ENCODE measurements at regions not wholly inside any gene's neighbourhood (a gene's known extent, or its start where the extent isn't known, plus 50 kb on each side); places are given as distances from the start of the nearest gene placed in this dataset.

GRCh38 chr11:41955066-41955465, 495.6 kb upstream of the LRRC4C start:
- Histone ChIP-seq H3K79me1 (ENCODE audit: low read length) (no peaks in the 10 kb centered on the region), H2BK120ac (ENCODE audit: insufficient read depth, low read length, poor library complexity) (no peak overlapping the region), H3K4me3 (ENCODE audit: low read depth, low read length) (no peak overlapping the region), H3K18ac (ENCODE audit: low read length) (no peak overlapping the region), H3K27me3 (ENCODE audit: insufficient read depth, low read length) (no peaks in the 10 kb centered on the region), H2AFZ (ENCODE audit: insufficient read depth, low read length, poor library complexity) (no peak overlapping the region), H3K4me2 (ENCODE audit: low read length) (no peak overlapping the region), H3K27ac (ENCODE audit: low read depth, low read length) (no peak overlapping the region), H3K23ac (ENCODE audit: low read length) (no peak overlapping the region), H4K12ac (ENCODE audit: low read depth, low read length) (no peak overlapping the region), H3K4me1 (ENCODE audit: control insufficient read depth in 1 of 2, insufficient read depth in 2 of 2, low read length in 2 of 2) (peaks cover 0 to 5% of the 10 kb centered on the region in 2 experiments), H3K36me3 (ENCODE audit: control insufficient read depth in 1 of 2, insufficient read depth in 2 of 2, low read length in 2 of 2) (no peaks in the 10 kb centered on the region), H2AK5ac (ENCODE audit: low read length) (no peak overlapping the region), H3K14ac (ENCODE audit: low read length) (no peak overlapping the region), H3K4ac (ENCODE audit: low read depth, low read length) (no peak overlapping the region), H2BK12ac (ENCODE audit: low read length) (no peak overlapping the region), H4K8ac (ENCODE audit: low read depth, low read length) (no peak overlapping the region), H3K9ac (ENCODE audit: low read length) (no peak overlapping the region), H2BK5ac (ENCODE audit: low read depth, low read length, poor library complexity) (no peak overlapping the region), H3K79me2 (ENCODE audit: control insufficient read depth, insufficient read depth, low read length, poor library complexity) (no peaks in the 10 kb centered on the region), H4K91ac (ENCODE audit: low read depth, low read length) (no peak overlapping the region), H3K9me3 (ENCODE audit: insufficient read depth, low read depth, low read length) (peaks cover 4% of the 10 kb centered on the region)
- DNase-seq, result no peak
- WGBS (ENCODE audit: extremely low coverage, insufficient coverage, insufficient read length), result no CpG with 5 or more reads among the region's 2 CpGs

GRCh38 chr11:41955635-41956400, 496.4 kb upstream of the LRRC4C start:
- H3K36me3 ChIP-seq (ENCODE audit: control insufficient read depth in 1 of 2, insufficient read depth in 2 of 2, low read length in 2 of 2), result no peaks in the 10 kb centered on the region
- DNase-seq, result no peak
- H2BK5ac ChIP-seq (ENCODE audit: low read depth, low read length, poor library complexity), result no peak overlapping the region
- no peak overlapping the region for H3K27ac ChIP-seq (ENCODE audit: low read depth, low read length)
- no peak overlapping the region for H3K14ac ChIP-seq (ENCODE audit: low read length)
- H3K23ac ChIP-seq (ENCODE audit: low read length), result no peak overlapping the region
- no peak overlapping the region for H3K4me2 ChIP-seq (ENCODE audit: low read length)
- no CpG with 5 or more reads among the region's 10 CpGs for WGBS (ENCODE audit: extremely low coverage, insufficient coverage, insufficient read length)
- H3K79me2 ChIP-seq (ENCODE audit: control insufficient read depth, insufficient read depth, low read length, poor library complexity), result no peaks in the 10 kb centered on the region
- H3K4me3 ChIP-seq (ENCODE audit: low read depth, low read length), result no peak overlapping the region
- H3K9me3 ChIP-seq (ENCODE audit: insufficient read depth, low read depth, low read length), result peaks cover 4% of the 10 kb centered on the region
- H3K4me1 ChIP-seq (ENCODE audit: control insufficient read depth in 1 of 2, insufficient read depth in 2 of 2, low read length in 2 of 2), result peaks cover 0 to 5% of the 10 kb centered on the region in 2 experiments
- H3K79me1 ChIP-seq (ENCODE audit: low read length), result no peaks in the 10 kb centered on the region
- no peak overlapping the region for H3K18ac ChIP-seq (ENCODE audit: low read length)
- H3K9ac ChIP-seq (ENCODE audit: low read length), result no peak overlapping the region
- H2BK12ac ChIP-seq (ENCODE audit: low read length), result no peak overlapping the region
- H4K8ac ChIP-seq (ENCODE audit: low read depth, low read length), result no peak overlapping the region
- no peak overlapping the region for H3K4ac ChIP-seq (ENCODE audit: low read depth, low read length)
- no peak overlapping the region for H2AFZ ChIP-seq (ENCODE audit: insufficient read depth, low read length, poor library complexity)
- no peak overlapping the region for H4K12ac ChIP-seq (ENCODE audit: low read depth, low read length)
- H2BK120ac ChIP-seq (ENCODE audit: insufficient read depth, low read length, poor library complexity), result no peak overlapping the region
- H3K27me3 ChIP-seq (ENCODE audit: insufficient read depth, low read length), result no peaks in the 10 kb centered on the region
- no peak overlapping the region for H2AK5ac ChIP-seq (ENCODE audit: low read length)
- H4K91ac ChIP-seq (ENCODE audit: low read depth, low read length), result no peak overlapping the region

DNA sequence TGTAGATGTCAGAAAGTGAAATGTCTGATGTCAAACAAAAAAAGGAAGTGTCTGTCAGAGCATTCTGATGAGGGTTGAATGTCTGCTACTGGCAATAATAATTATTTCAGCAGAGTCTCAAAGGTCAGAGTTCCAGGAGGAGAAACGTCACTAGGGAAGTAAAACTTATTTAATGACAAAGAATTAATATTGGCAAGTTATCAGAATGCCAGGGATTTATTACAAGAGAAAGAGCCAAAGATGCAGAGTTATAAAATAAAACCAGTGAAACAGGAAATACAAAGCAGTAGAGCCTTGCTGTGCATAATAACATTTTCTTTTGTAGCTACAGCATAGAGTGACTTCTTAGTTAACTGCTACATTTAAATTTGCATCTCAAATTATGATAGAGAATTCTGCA, 504.0 kb upstream of the LRRC4C start:
- H2BK12ac ChIP-seq (ENCODE audit: low read length), result no peak overlapping the region

GRCh38 chr11:41970681-41971080, 511.2 kb upstream of the LRRC4C start:
- no peak overlapping the region for H3K9ac ChIP-seq (ENCODE audit: low read length)
- H4K8ac ChIP-seq (ENCODE audit: low read depth, low read length), result no peak overlapping the region
- DNase-seq, result no peak
- H3K4ac ChIP-seq (ENCODE audit: low read depth, low read length), result no peak overlapping the region
- H3K79me1 ChIP-seq (ENCODE audit: low read length), result no peaks in the 10 kb centered on the region
- H3K9me3 ChIP-seq (ENCODE audit: insufficient read depth, low read depth, low read length), result no peaks in the 10 kb centered on the region
- H3K36me3 ChIP-seq (ENCODE audit: control insufficient read depth in 1 of 2, insufficient read depth in 2 of 2, low read length in 2 of 2), result no peaks in the 10 kb centered on the region
- no peak overlapping the region for H3K14ac ChIP-seq (ENCODE audit: low read length)
- H2BK12ac ChIP-seq (ENCODE audit: low read length), result no peak overlapping the region
- WGBS (ENCODE audit: extremely low coverage, insufficient coverage, insufficient read length), result no CpG with 5 or more reads among the region's 1 CpG
- no peak overlapping the region for H2BK5ac ChIP-seq (ENCODE audit: low read depth, low read length, poor library complexity)
- H2AK5ac ChIP-seq (ENCODE audit: low read length), result no peak overlapping the region
- H2BK120ac ChIP-seq (ENCODE audit: insufficient read depth, low read length, poor library complexity), result no peak overlapping the region
- H3K4me3 ChIP-seq (ENCODE audit: low read depth, low read length), result no peak overlapping the region
- H3K18ac ChIP-seq (ENCODE audit: low read length), result no peak overlapping the region
- H3K79me2 ChIP-seq (ENCODE audit: control insufficient read depth, insufficient read depth, low read length, poor library complexity), result no peaks in the 10 kb centered on the region
- H2AFZ ChIP-seq (ENCODE audit: insufficient read depth, low read length, poor library complexity), result no peak overlapping the region
- H4K91ac ChIP-seq (ENCODE audit: low read depth, low read length), result no peak overlapping the region
- no peak overlapping the region for H3K27ac ChIP-seq (ENCODE audit: low read depth, low read length)
- H4K12ac ChIP-seq (ENCODE audit: low read depth, low read length), result no peak overlapping the region
- H3K4me2 ChIP-seq (ENCODE audit: low read length), result no peak overlapping the region
- H3K27me3 ChIP-seq (ENCODE audit: insufficient read depth, low read length), result no peaks in the 10 kb centered on the region
- no peaks in the 10 kb centered on the region for H3K4me1 ChIP-seq (ENCODE audit: control insufficient read depth in 1 of 2, insufficient read depth in 2 of 2, low read length in 2 of 2)
- H3K23ac ChIP-seq (ENCODE audit: low read length), result no peak overlapping the region

More for the DNA sequence above, 504.0 kb upstream of the LRRC4C start:
- no peak overlapping the region for H3K18ac ChIP-seq (ENCODE audit: low read length)
- no peaks in the 10 kb centered on the region for H3K27me3 ChIP-seq (ENCODE audit: insufficient read depth, low read length)
- H2BK120ac ChIP-seq (ENCODE audit: insufficient read depth, low read length, poor library complexity), result no peak overlapping the region
- no peak overlapping the region for H4K8ac ChIP-seq (ENCODE audit: low read depth, low read length)
- H3K9me3 ChIP-seq (ENCODE audit: insufficient read depth, low read depth, low read length), result no peaks in the 10 kb centered on the region
- DNase-seq, result no peak
- H3K79me1 ChIP-seq (ENCODE audit: low read length), result no peaks in the 10 kb centered on the region
- no CpG with 5 or more reads among the region's 1 CpG for WGBS (ENCODE audit: extremely low coverage, insufficient coverage, insufficient read length)
- no peaks in the 10 kb centered on the region for H3K36me3 ChIP-seq (ENCODE audit: control insufficient read depth in 1 of 2, insufficient read depth in 2 of 2, low read length in 2 of 2)
- H4K91ac ChIP-seq (ENCODE audit: low read depth, low read length), result no peak overlapping the region
- no peak overlapping the region for H3K4ac ChIP-seq (ENCODE audit: low read depth, low read length)
- no peak overlapping the region for H2AK5ac ChIP-seq (ENCODE audit: low read length)
- H3K4me3 ChIP-seq (ENCODE audit: low read depth, low read length), result no peak overlapping the region
- no peak overlapping the region for H4K12ac ChIP-seq (ENCODE audit: low read depth, low read length)
- no peak overlapping the region for H3K23ac ChIP-seq (ENCODE audit: low read length)
- H3K4me1 ChIP-seq (ENCODE audit: control insufficient read depth in 1 of 2, insufficient read depth in 2 of 2, low read length in 2 of 2), result no peaks in the 10 kb centered on the region
- H3K14ac ChIP-seq (ENCODE audit: low read length), result no peak overlapping the region
- no peak overlapping the region for H3K4me2 ChIP-seq (ENCODE audit: low read length)
- H2AFZ ChIP-seq (ENCODE audit: insufficient read depth, low read length, poor library complexity), result no peak overlapping the region
- H3K79me2 ChIP-seq (ENCODE audit: control insufficient read depth, insufficient read depth, low read length, poor library complexity), result no peaks in the 10 kb centered on the region
- no peak overlapping the region for H3K27ac ChIP-seq (ENCODE audit: low read depth, low read length)
- no peak overlapping the region for H2BK5ac ChIP-seq (ENCODE audit: low read depth, low read length, poor library complexity)
- H3K9ac ChIP-seq (ENCODE audit: low read length), result no peak overlapping the region
